ENCODE measurements at regions not wholly inside any gene's neighbourhood (a gene's known extent, or its start where the extent isn't known, plus 50 kb on each side); places are given as distances from the start of the nearest gene placed in this dataset.

DNA sequence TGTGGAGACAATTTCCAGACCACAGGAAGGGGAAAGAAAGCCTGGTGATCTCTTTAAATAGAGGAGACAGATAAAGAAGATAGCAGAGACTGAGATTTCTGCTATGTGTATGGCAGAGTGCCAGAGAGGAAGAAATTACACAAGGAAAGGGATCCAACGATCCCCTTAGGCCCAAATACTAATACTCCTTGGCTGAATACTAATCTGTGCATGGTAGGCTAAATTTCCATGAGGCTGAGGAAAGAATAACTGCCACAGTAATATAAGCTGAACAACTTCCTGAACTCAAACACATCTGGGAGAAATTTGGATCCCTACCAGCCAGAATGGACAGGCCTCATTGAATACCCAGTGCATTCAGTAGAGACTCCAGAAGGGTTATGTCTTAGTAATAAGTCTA is 83.3 kb upstream of the TNFAIP3 start:
- TF ChIP-seq EP300 (IDR thresholded peaks at IDR 0.05) = no peak
- TF ChIP-seq, protein P1, sequence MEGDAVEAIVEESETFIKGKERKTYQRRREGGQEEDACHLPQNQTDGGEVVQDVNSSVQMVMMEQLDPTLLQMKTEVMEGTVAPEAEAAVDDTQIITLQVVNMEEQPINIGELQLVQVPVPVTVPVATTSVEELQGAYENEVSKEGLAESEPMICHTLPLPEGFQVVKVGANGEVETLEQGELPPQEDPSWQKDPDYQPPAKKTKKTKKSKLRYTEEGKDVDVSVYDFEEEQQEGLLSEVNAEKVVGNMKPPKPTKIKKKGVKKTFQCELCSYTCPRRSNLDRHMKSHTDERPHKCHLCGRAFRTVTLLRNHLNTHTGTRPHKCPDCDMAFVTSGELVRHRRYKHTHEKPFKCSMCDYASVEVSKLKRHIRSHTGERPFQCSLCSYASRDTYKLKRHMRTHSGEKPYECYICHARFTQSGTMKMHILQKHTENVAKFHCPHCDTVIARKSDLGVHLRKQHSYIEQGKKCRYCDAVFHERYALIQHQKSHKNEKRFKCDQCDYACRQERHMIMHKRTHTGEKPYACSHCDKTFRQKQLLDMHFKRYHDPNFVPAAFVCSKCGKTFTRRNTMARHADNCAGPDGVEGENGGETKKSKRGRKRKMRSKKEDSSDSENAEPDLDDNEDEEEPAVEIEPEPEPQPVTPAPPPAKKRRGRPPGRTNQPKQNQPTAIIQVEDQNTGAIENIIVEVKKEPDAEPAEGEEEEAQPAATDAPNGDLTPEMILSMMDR (IDR thresholded peaks at IDR 0.05) = no peak
- TF ChIP-seq POLR2A (IDR thresholded peaks at IDR 0.05) = no peak
- TF ChIP-seq POLR2AphosphoS5 (IDR thresholded peaks at IDR 0.05) = peak in 1 of 4 donors; percentile 52
